DOHH2 (cell line): ENCODE measurements at regions not wholly inside any gene's neighbourhood (a gene's known extent, or its start where the extent isn't known, plus 50 kb on each side); places are given as distances from the start of the nearest gene placed in this dataset.

ENCODE experiments used
- H3F3A ChIP-seq: fragments of 200-600 bp; sonication (generic), shearing (Covaris generic); 2 replicates; pipeline ENCODE4 v1.6.0; 2016; ENCODE audit warnings: antibody characterized with exemption, mild to moderate bottlenecking; ENCODE audit not compliant: control insufficient read depth, insufficient read depth
- H3K27ac ChIP-seq: fragments of 200-600 bp; sonication (generic); 2 replicates; pipeline ENCODE4 v1.5.1; 2014; ENCODE audit warnings: low read depth, mild to moderate bottlenecking, low read length, moderate library complexity
- H3K27me3 ChIP-seq: fragments of 200-600 bp; sonication (generic); 2 replicates; pipeline ENCODE4 v1.6.1; 2014; ENCODE audit warnings: mild to moderate bottlenecking, low read length, mixed read lengths; ENCODE audit not compliant: control insufficient read depth
- H3K36me3 ChIP-seq: fragments of 200-600 bp; sonication (generic); 2 replicates; pipeline ENCODE4 v1.6.1; 2014; ENCODE audit warnings: mild to moderate bottlenecking, low read length, moderate library complexity, mixed read lengths; ENCODE audit not compliant: control insufficient read depth
- H3K4me1 ChIP-seq: fragments of 200-600 bp; sonication (generic); 2 replicates; pipeline ENCODE4 v1.6.1; 2014; ENCODE audit warnings: mild to moderate bottlenecking, low read length, mixed read lengths; ENCODE audit not compliant: control insufficient read depth
- H3K4me2 ChIP-seq: fragments of 200-600 bp; sonication (generic); 2 replicates; pipeline ENCODE4 v1.6.0; 2014; ENCODE audit warnings: mild to moderate bottlenecking, low read length, moderate library complexity
- H3K4me3 ChIP-seq: fragments of 200-600 bp; sonication (generic); 2 replicates; pipeline ENCODE4 v1.5.1; 2014; ENCODE audit warnings: mild to moderate bottlenecking, low read length, mixed read lengths
- H3K79me2 ChIP-seq: fragments of 200-600 bp; sonication (generic); 2 replicates; pipeline ENCODE4 v1.6.1; 2014; ENCODE audit warnings: mild to moderate bottlenecking, low read length, mixed read lengths; ENCODE audit not compliant: control insufficient read depth
- H3K9me2 ChIP-seq: fragments of 200-600 bp; sonication (generic); replicated peaks from 2 replicates; pipeline ENCODE4 v1.6.1; 2014; ENCODE audit warnings: mild to moderate bottlenecking, low read length, mixed read lengths; ENCODE audit not compliant: control insufficient read depth
- H3K9me3 ChIP-seq: fragments of 200-600 bp; sonication (generic); 2 replicates; pipeline ENCODE4 v1.6.1; 2014; ENCODE audit warnings: antibody characterized with exemption, low read length, mixed read lengths; ENCODE audit not compliant: control insufficient read depth, insufficient read depth
- H4K20me1 ChIP-seq: fragments of 200-600 bp; sonication (generic); 2 replicates; pipeline ENCODE4 v1.6.0; 2014; ENCODE audit warnings: low read depth, mild to moderate bottlenecking, antibody characterized with exemption, low read length, moderate library complexity; ENCODE audit not compliant: control insufficient read depth, insufficient read depth
- CTCF ChIP-seq: fragments of 200-600 bp; sonication (generic); IDR thresholded peaks from one replicate; pipeline ENCODE4 v1.5.1; 2014; ENCODE audit warnings: antibody characterized with exemption, mild to moderate bottlenecking, low read depth, low read length; ENCODE audit not compliant: poor library complexity, severe bottlenecking
- EZH2phosphoT487 ChIP-seq: fragments of 200-600 bp; sonication (generic); IDR thresholded peaks from 2 replicates; pipeline ENCODE4 v1.6.1; 2017; ENCODE audit warnings: borderline replicate concordance, mild to moderate bottlenecking, antibody characterized with exemption, low read length, moderate library complexity, mixed read lengths

DNA sequence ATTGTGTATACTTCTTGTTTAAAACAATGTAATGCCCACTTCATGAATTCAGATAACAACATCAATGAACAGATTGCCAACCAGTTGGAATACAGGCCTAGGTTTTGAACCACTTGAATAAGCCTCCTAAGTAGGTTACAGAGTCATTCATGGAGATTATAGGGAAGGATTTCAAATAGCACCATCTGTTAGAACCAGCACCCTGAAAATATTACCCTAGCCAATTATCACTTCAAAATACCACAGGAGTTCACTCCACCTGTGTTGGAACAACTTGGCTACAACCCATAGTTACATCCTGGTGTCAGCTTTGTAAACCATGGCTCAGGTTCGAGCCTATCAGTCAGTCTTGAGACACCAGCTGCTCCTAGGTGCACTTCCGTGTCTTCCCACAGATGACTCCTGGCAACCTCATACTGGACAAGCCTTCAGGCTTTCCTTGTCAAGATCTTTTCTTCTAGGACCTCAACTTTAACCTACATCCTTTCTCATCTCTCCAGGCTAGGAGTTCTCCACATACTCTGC, 350.0 kb downstream of the DEPDC1B start:
- no peaks in the 10 kb centered on the region for H3K9me2 ChIP-seq
- no peak overlapping the region for H3K4me2 ChIP-seq
- H3K4me1 ChIP-seq = no peaks in the 10 kb centered on the region
- no peak overlapping the region for H3K27ac ChIP-seq
- H3K36me3 ChIP-seq = no peaks in the 10 kb centered on the region
- no peaks in the 10 kb centered on the region for H4K20me1 ChIP-seq
- no peaks in the 10 kb centered on the region for H3K9me3 ChIP-seq
- H3K27me3 ChIP-seq = no peaks in the 10 kb centered on the region
- no peaks in the 10 kb centered on the region for H3K79me2 ChIP-seq
- no peak for TF ChIP-seq EZH2phosphoT487
- no peak for TF ChIP-seq CTCF
- no peak overlapping the region for H3K4me3 ChIP-seq
- H3F3A ChIP-seq = no peaks in the 10 kb centered on the region

GRCh38 chr5:60346393-60346792, 353.6 kb downstream of the DEPDC1B start:
- 0 out of 2 replicates have a peak, but pooled peaks cover 5% of the 10 kb centered on the region for H3K27me3 ChIP-seq
- H3K9me3 ChIP-seq = no peaks in the 10 kb centered on the region
- no peak for TF ChIP-seq EZH2phosphoT487
- no peak for TF ChIP-seq CTCF
- no peak overlapping the region for H3K4me2 ChIP-seq
- H3F3A ChIP-seq = no peaks in the 10 kb centered on the region
- no peaks in the 10 kb centered on the region for H3K4me1 ChIP-seq
- H3K4me3 ChIP-seq = no peak overlapping the region
- no peaks in the 10 kb centered on the region for H3K9me2 ChIP-seq
- H3K36me3 ChIP-seq = no peaks in the 10 kb centered on the region
- H3K79me2 ChIP-seq = no peaks in the 10 kb centered on the region
- no peak overlapping the region for H3K27ac ChIP-seq
- H4K20me1 ChIP-seq = no peaks in the 10 kb centered on the region

DNA sequence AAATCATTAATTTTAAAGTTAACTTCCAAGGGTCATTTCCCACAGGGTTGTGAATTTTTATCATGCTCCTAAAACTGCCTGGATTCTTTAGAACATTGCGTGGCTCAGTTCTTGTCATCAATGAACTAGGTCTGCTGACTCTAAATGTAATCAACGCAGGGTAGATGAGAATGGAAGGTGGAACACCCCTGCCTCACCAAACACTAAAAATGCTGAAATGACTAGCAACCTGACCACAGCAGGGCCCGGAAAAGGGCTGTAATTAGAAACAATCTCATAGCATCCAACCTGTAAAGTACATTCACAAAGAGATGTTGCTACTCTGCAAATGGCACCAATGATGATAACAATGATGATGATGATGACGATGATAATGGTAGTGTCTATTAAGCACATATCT, 356.9 kb downstream of the DEPDC1B start:
- Histone ChIP-seq H3K9me2 (no peaks in the 10 kb centered on the region), H3K79me2 (no peaks in the 10 kb centered on the region), H4K20me1 (no peaks in the 10 kb centered on the region), H3K9me3 (no peaks in the 10 kb centered on the region), H3K4me3 (no peak overlapping the region), H3K27me3 (0 out of 2 replicates have a peak, but pooled peaks cover 5% of the 10 kb centered on the region), H3K4me1 (no peaks in the 10 kb centered on the region), H3F3A (no peaks in the 10 kb centered on the region), H3K36me3 (no peaks in the 10 kb centered on the region), H3K27ac (no peak overlapping the region), H3K4me2 (no peak overlapping the region)
- TF ChIP-seq EZH2phosphoT487 = no peak
- TF ChIP-seq CTCF = no peak
